ENCODE measurements at regions not wholly inside any gene's neighbourhood (a gene's known extent, or its start where the extent isn't known, plus 50 kb on each side); places are given as distances from the start of the nearest gene placed in this dataset.

DNA sequence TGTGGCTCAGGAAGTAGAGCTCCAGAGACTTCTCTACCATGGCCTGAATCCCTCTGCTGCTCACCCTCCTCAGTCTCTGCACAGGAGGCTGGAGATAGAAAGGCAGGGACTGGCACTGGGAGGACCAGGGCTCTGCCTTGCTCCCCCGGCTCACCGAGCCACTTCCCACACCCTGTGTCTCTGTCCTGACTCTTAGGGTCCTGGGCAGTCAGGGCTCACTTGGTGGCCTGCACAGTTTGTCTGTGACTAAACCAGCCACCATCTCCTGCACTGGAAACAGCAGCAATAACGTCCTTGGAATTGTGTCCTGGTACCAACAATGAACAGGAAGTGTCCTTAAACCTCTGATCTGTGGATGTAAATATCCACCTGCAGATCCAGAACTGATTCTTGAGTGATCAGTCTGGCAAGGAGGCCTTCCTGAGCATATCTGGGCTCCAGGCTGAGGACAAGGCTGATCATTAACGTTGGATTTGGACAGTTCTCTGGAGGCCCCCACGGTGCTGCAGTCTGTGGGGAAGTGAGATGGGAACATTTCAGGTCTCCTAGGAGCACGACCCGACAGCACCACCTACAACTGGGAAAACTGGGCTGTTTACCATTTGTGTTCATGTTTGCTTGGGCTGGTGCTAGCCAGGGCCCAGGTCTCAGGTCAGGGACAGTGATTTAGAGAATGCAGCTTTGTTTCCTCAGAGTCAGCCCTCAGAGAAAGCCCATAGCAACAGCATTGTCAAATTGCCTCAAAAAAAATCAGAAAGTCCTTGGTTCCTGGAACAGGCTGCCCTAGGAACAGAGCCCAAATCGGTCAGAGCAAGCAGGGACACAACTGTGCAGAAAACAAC is 82.5 kb downstream of the ZNF280B start:
- Histone ChIP-seq H3K27me3 (ENCODE audit: control insufficient read depth, insufficient read depth, low read length) (peaks cover 100% of the 10 kb centered on the region), H3K36me3 (ENCODE audit: control insufficient read depth, low read depth, low read length) (no peaks in the 10 kb centered on the region), H3K27ac (ENCODE audit: low read length) (no peak overlapping the region), H3K4me3 (ENCODE audit: low read length) (no peak overlapping the region), H3K9ac (ENCODE audit: low read length) (no peak overlapping the region), H3K9me3 (ENCODE audit: control insufficient read depth, low read depth, low read length) (no peaks in the 10 kb centered on the region), H3K4me1 (ENCODE audit: control insufficient read depth, low read depth, low read length) (no peaks in the 10 kb centered on the region)

DNA sequence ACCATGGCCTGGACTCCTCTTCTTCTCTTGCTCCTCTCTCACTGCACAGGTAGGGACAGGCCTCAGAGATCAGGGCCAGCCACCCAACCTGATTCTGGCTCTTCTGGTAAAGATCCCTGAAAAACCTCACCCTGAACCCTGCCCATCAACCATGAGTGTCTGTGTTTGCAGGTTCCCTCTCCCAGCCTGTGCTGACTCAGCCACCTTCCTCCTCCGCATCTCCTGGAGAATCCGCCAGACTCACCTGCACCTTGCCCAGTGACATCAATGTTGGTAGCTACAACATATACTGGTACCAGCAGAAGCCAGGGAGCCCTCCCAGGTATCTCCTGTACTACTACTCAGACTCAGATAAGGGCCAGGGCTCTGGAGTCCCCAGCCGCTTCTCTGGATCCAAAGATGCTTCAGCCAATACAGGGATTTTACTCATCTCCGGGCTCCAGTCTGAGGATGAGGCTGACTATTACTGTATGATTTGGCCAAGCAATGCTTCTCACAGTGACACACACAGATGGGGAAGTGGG is 80.9 kb downstream of the ZNF280B start:
- H3K9me3 ChIP-seq (ENCODE audit: control insufficient read depth, low read depth, low read length), result no peaks in the 10 kb centered on the region
- no peaks in the 10 kb centered on the region for H3K36me3 ChIP-seq (ENCODE audit: control insufficient read depth, low read depth, low read length)
- H3K27me3 ChIP-seq (ENCODE audit: control insufficient read depth, insufficient read depth, low read length), result peaks cover 100% of the 10 kb centered on the region
- H3K27ac ChIP-seq (ENCODE audit: low read length), result no peak overlapping the region
- no peak overlapping the region for H3K4me3 ChIP-seq (ENCODE audit: low read length)
- no peaks in the 10 kb centered on the region for H3K4me1 ChIP-seq (ENCODE audit: control insufficient read depth, low read depth, low read length)
- H3K9ac ChIP-seq (ENCODE audit: low read length), result no peak overlapping the region

GRCh38 chr22:22428222-22429098 is 80.1 kb downstream of the ZNF280B start:
- Histone ChIP-seq H3K27me3 (ENCODE audit: control insufficient read depth, insufficient read depth, low read length) (peaks cover 100% of the 10 kb centered on the region), H3K4me3 (ENCODE audit: low read length) (no peak overlapping the region), H3K9ac (ENCODE audit: low read length) (no peak overlapping the region), H3K27ac (ENCODE audit: low read length) (no peak overlapping the region), H3K36me3 (ENCODE audit: control insufficient read depth, low read depth, low read length) (no peaks in the 10 kb centered on the region), H3K4me1 (ENCODE audit: control insufficient read depth, low read depth, low read length) (no peaks in the 10 kb centered on the region), H3K9me3 (ENCODE audit: control insufficient read depth, low read depth, low read length) (no peaks in the 10 kb centered on the region)

GRCh38 chr22:22429369-22430108 is 79.0 kb downstream of the ZNF280B start:
- H3K27me3 ChIP-seq (ENCODE audit: control insufficient read depth, insufficient read depth, low read length), result peaks cover 100% of the 10 kb centered on the region
- H3K4me1 ChIP-seq (ENCODE audit: control insufficient read depth, low read depth, low read length), result no peaks in the 10 kb centered on the region
- no peak overlapping the region for H3K9ac ChIP-seq (ENCODE audit: low read length)

GRCh38 chr22:22430111-22430820 is 78.3 kb downstream of the ZNF280B start:
- Histone ChIP-seq H3K4me1 (ENCODE audit: control insufficient read depth, low read depth, low read length) (no peaks in the 10 kb centered on the region), H3K9me3 (ENCODE audit: control insufficient read depth, low read depth, low read length) (no peaks in the 10 kb centered on the region), H3K9ac (ENCODE audit: low read length) (no peak overlapping the region), H3K36me3 (ENCODE audit: control insufficient read depth, low read depth, low read length) (no peaks in the 10 kb centered on the region), H3K27me3 (ENCODE audit: control insufficient read depth, insufficient read depth, low read length) (peaks cover 100% of the 10 kb centered on the region), H3K4me3 (ENCODE audit: low read length) (no peak overlapping the region), H3K27ac (ENCODE audit: low read length) (no peak overlapping the region)

More at GRCh38 chr22:22429369-22430108, 79.0 kb downstream of the ZNF280B start:
- Histone ChIP-seq H3K4me3 (ENCODE audit: low read length) (no peak overlapping the region), H3K27ac (ENCODE audit: low read length) (no peak overlapping the region), H3K36me3 (ENCODE audit: control insufficient read depth, low read depth, low read length) (no peaks in the 10 kb centered on the region), H3K9me3 (ENCODE audit: control insufficient read depth, low read depth, low read length) (no peaks in the 10 kb centered on the region)

GRCh38 chr22:22431271-22432220 is 77.0 kb downstream of the ZNF280B start:
- peaks cover 100% of the 10 kb centered on the region for H3K27me3 ChIP-seq (ENCODE audit: control insufficient read depth, insufficient read depth, low read length)
- no peaks in the 10 kb centered on the region for H3K9me3 ChIP-seq (ENCODE audit: control insufficient read depth, low read depth, low read length)
- no peak overlapping the region for H3K9ac ChIP-seq (ENCODE audit: low read length)
- H3K4me3 ChIP-seq (ENCODE audit: low read length), result no peak overlapping the region
- H3K27ac ChIP-seq (ENCODE audit: low read length), result no peak overlapping the region
- no peaks in the 10 kb centered on the region for H3K4me1 ChIP-seq (ENCODE audit: control insufficient read depth, low read depth, low read length)
- H3K36me3 ChIP-seq (ENCODE audit: control insufficient read depth, low read depth, low read length), result no peaks in the 10 kb centered on the region

DNA sequence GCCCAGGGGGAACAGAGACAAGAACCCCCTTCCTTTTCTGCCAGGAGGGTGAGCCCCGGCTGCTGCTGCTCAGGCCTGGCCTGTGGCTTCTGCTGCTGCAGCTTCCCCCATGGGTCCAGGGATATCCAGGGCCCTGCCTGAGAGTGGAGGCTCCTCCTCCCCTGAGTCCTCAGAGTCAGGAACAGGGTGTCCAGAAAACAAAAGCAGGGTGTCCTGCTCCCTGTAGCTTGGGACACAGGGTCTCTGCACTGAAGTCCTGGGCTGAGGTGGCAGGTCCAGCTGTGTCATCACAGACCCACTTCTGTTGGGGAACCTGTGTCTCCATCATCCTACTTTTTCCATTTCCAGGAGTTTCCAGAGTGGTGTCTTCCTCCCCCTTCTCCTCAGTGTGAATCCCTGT is 76.1 kb downstream of the ZNF280B start:
- Histone ChIP-seq H3K4me3 (ENCODE audit: low read length) (no peak overlapping the region), H3K36me3 (ENCODE audit: control insufficient read depth, low read depth, low read length) (no peaks in the 10 kb centered on the region), H3K27me3 (ENCODE audit: control insufficient read depth, insufficient read depth, low read length) (peaks cover 100% of the 10 kb centered on the region), H3K4me1 (ENCODE audit: control insufficient read depth, low read depth, low read length) (no peaks in the 10 kb centered on the region), H3K27ac (ENCODE audit: low read length) (no peak overlapping the region), H3K9me3 (ENCODE audit: control insufficient read depth, low read depth, low read length) (no peaks in the 10 kb centered on the region), H3K9ac (ENCODE audit: low read length) (no peak overlapping the region)

- Histone ChIP-seq H3K36me3 (ENCODE audit: control insufficient read depth, low read depth, low read length) (no peaks in the 10 kb centered on the region), H3K9ac (ENCODE audit: low read length) (no peak overlapping the region), H3K27me3 (ENCODE audit: control insufficient read depth, insufficient read depth, low read length) (peaks cover 100% of the 10 kb centered on the region), H3K9me3 (ENCODE audit: control insufficient read depth, low read depth, low read length) (no peaks in the 10 kb centered on the region), H3K27ac (ENCODE audit: low read length) (no peak overlapping the region), H3K4me1 (ENCODE audit: control insufficient read depth, low read depth, low read length) (no peaks in the 10 kb centered on the region), H3K4me3 (ENCODE audit: low read length) (no peak overlapping the region)
These were observed 75.6 kb downstream of the ZNF280B start for GRCh38 chr22:22432937-22433336.

DNA sequence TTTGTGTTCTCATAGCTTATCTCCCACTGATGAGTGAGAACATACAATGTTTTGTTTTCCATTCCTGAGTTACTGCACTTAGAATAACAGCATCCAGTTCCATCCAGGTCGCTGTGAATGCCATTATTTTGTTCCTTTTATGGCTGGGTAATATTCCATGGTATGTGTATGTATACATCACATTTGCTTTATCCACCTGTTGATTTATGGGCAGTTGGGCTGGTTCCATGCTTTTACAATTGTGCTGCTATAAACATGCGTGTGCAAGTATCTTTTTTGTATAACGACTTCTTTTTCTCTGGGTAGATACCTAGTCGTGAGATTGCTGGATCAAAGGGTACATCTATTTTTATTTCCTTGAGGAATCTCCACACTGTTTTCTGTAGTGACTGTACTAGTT is 74.8 kb downstream of the ZNF280B start:
- no peaks in the 10 kb centered on the region for H3K36me3 ChIP-seq (ENCODE audit: control insufficient read depth, low read depth, low read length)
- no peaks in the 10 kb centered on the region for H3K9me3 ChIP-seq (ENCODE audit: control insufficient read depth, low read depth, low read length)
- H3K4me1 ChIP-seq (ENCODE audit: control insufficient read depth, low read depth, low read length), result no peaks in the 10 kb centered on the region
- H3K9ac ChIP-seq (ENCODE audit: low read length), result no peak overlapping the region
- H3K4me3 ChIP-seq (ENCODE audit: low read length), result no peak overlapping the region
- peaks cover 100% of the 10 kb centered on the region for H3K27me3 ChIP-seq (ENCODE audit: control insufficient read depth, insufficient read depth, low read length)
- no peak overlapping the region for H3K27ac ChIP-seq (ENCODE audit: low read length)

Data from iPS-18a (cell line).